K562 (cell line): ENCODE measurements at regions not wholly inside any gene's neighbourhood (a gene's known extent, or its start where the extent isn't known, plus 50 kb on each side); places are given as distances from the start of the nearest gene placed in this dataset.

ENCODE experiments used
- DMBX1 ChIP-seq: fragments of 250-450 bp; sonication (Bioruptor Pico); IDR thresholded peaks from 2 replicates; pipeline ENCODE4 v1.8.0; 2022; ENCODE audit warnings: inconsistent platforms, mild to moderate bottlenecking, moderate library complexity, borderline replicate concordance
- JUN ChIP-seq, 2 experiments: sonication (generic) in 1 of 2; formaldehyde crosslinking in 1 of 2; IDR thresholded peaks; 2 replicates each; pipeline versions ENCODE4 v1.6.1 to v1.8.0; 2012 to 2022; ENCODE audit warnings: borderline replicate concordance in 2 of 2, mild to moderate bottlenecking in 2 of 2, improper control_type of control experiment in 1 of 2, low read depth in 1 of 2, low read length in 1 of 2, missing genetic modification reagents in 1 of 2
- PBX2 ChIP-seq, 2 experiments: IDR thresholded peaks in 1 of 2; conservative IDR thresholded peaks in 1 of 2; 2 replicates each; pipeline ENCODE4 v1.6.1; 2016; ENCODE audit warnings: low read depth in 2 of 2, mild to moderate bottlenecking in 1 of 2, missing compliant biosample characterization in 1 of 2, missing genetic modification characterization in 1 of 2, moderate library complexity in 1 of 2
- RBM25 ChIP-seq: fragments of 200-400 bp; formaldehyde crosslinking; IDR thresholded peaks from 2 replicates; pipeline ENCODE4 v1.6.1; 2018; ENCODE audit warnings: low read length, low read depth, moderate library complexity; ENCODE audit not compliant: severe bottlenecking
- ZMIZ1 ChIP-seq, 2 experiments: fragments of 150-350 bp in 1 of 2; IDR thresholded peaks; 2 replicates each; pipeline ENCODE4 v1.6.1; 2012 to 2016; ENCODE audit warnings: low read depth in 2 of 2, low read length in 2 of 2, mild to moderate bottlenecking in 1 of 2, moderate library complexity in 1 of 2
- ZNF589 ChIP-seq: fragments of 200-800 bp; sonication (Bioruptor generic); IDR thresholded peaks from 2 replicates; pipeline ENCODE4 v1.6.1; 2016; ENCODE audit warnings: low read depth, missing genetic modification characterization, missing compliant biosample characterization

GRCh38 chr4:134070174-134070573 lies 131.4 kb downstream of the PABPC4L start (continued):
- TF ChIP-seq ZMIZ1 (IDR thresholded peaks at IDR 0.05; ENCODE audit: low read depth in 2 of 2, low read length in 2 of 2) (no peak), DMBX1 (CRISPR knock-in tag) (no peak), RBM25 (no peak), JUN (IDR thresholded peaks at IDR 0.05; ENCODE audit: borderline replicate concordance, low read depth, low read length) (no peak), JUN (CRISPR knock-in tag; IDR thresholded peaks at IDR 0.05; ENCODE audit: borderline replicate concordance) (no peak), ZNF589 (CRISPR knock-in tag) (no peak), PBX2 (CRISPR knock-in tag; IDR thresholded peaks at IDR 0.05; ENCODE audit: low read depth) (no peak), PBX2 (tag; conservative IDR thresholded peaks at IDR 0.05; ENCODE audit: low read depth) (no peak)
